Skeletal muscle satellite cell (primary cell): ENCODE measurements at regions not wholly inside any gene's neighbourhood (a gene's known extent, or its start where the extent isn't known, plus 50 kb on each side); places are given as distances from the start of the nearest gene placed in this dataset.

Source experiments
- H3K27me3 ChIP-seq: 2 replicates; pipeline ENCODE4 v1.7.0; 2013; ENCODE audit warnings: low read length; ENCODE audit not compliant: control insufficient read depth, insufficient read depth
- H3K36me3 ChIP-seq: 2 replicates; pipeline ENCODE4 v1.7.0; 2013; ENCODE audit warnings: mild to moderate bottlenecking, control low read depth, low read length; ENCODE audit not compliant: insufficient read depth
- H3K4me1 ChIP-seq: 2 replicates; pipeline ENCODE4 v1.7.0; 2013; ENCODE audit warnings: low read length; ENCODE audit not compliant: control insufficient read depth, insufficient read depth
- H3K4me2 ChIP-seq: 2 replicates; pipeline ENCODE4 v1.7.0; 2013; ENCODE audit warnings: mild to moderate bottlenecking, low read length
- H3K4me3 ChIP-seq: 2 replicates; pipeline ENCODE4 v1.7.0; 2013; ENCODE audit warnings: low read length
- H3K9ac ChIP-seq: 2 replicates; pipeline ENCODE4 v1.7.0; 2013; ENCODE audit warnings: mild to moderate bottlenecking, low read depth, low read length, moderate library complexity
- H3K9me3 ChIP-seq: replicated peaks from 2 replicates; pipeline ENCODE4 v1.7.0; 2013; ENCODE audit warnings: mild to moderate bottlenecking, control low read depth, low read length

- H3K4me2 ChIP-seq, result no peak overlapping the region
- H3K36me3 ChIP-seq, result no peaks in the 10 kb centered on the region
- no peaks in the 10 kb centered on the region for H3K9me3 ChIP-seq
- no peaks in the 10 kb centered on the region for H3K27me3 ChIP-seq
- H3K4me1 ChIP-seq, result no peaks in the 10 kb centered on the region
- no peak overlapping the region for H3K4me3 ChIP-seq
- no peak overlapping the region for H3K9ac ChIP-seq
Measured at GRCh38 chrX:121135488-121136207, 88.2 kb downstream of the GLUD2 start.

- no peak overlapping the region for H3K9ac ChIP-seq
- H3K4me3 ChIP-seq, result no peak overlapping the region
- H3K27me3 ChIP-seq, result no peaks in the 10 kb centered on the region
- H3K4me2 ChIP-seq, result no peak overlapping the region
- no peaks in the 10 kb centered on the region for H3K36me3 ChIP-seq
- peaks cover 3% of the 10 kb centered on the region for H3K4me1 ChIP-seq
- no peaks in the 10 kb centered on the region for H3K9me3 ChIP-seq
Measured at GRCh38 chrX:121146059-121146628, 98.7 kb downstream of the GLUD2 start.

GRCh38 chrX:121150217-121150616 lies 102.8 kb downstream of the GLUD2 start:
- peaks cover 3% of the 10 kb centered on the region for H3K4me1 ChIP-seq
- H3K9ac ChIP-seq, result no peak overlapping the region
- H3K36me3 ChIP-seq, result no peaks in the 10 kb centered on the region
- H3K4me3 ChIP-seq, result no peak overlapping the region
- no peak overlapping the region for H3K4me2 ChIP-seq
- H3K27me3 ChIP-seq, result no peaks in the 10 kb centered on the region
- no peaks in the 10 kb centered on the region for H3K9me3 ChIP-seq

- H3K36me3 ChIP-seq, result no peaks in the 10 kb centered on the region
- no peak overlapping the region for H3K4me3 ChIP-seq
- H3K27me3 ChIP-seq, result no peaks in the 10 kb centered on the region
- H3K9ac ChIP-seq, result no peak overlapping the region
- H3K4me1 ChIP-seq, result peaks cover 2% of the 10 kb centered on the region
- no peaks in the 10 kb centered on the region for H3K9me3 ChIP-seq
- no peak overlapping the region for H3K4me2 ChIP-seq
Measured at GRCh38 chrX:121151293-121151692, 103.9 kb downstream of the GLUD2 start.

GRCh38 chrX:121154858-121155404 lies 107.5 kb downstream of the GLUD2 start:
- Histone ChIP-seq H3K9me3 (no peaks in the 10 kb centered on the region), H3K4me2 (no peak overlapping the region), H3K9ac (no peak overlapping the region), H3K27me3 (no peaks in the 10 kb centered on the region), H3K4me1 (no peaks in the 10 kb centered on the region), H3K4me3 (no peak overlapping the region), H3K36me3 (no peaks in the 10 kb centered on the region)

DNA sequence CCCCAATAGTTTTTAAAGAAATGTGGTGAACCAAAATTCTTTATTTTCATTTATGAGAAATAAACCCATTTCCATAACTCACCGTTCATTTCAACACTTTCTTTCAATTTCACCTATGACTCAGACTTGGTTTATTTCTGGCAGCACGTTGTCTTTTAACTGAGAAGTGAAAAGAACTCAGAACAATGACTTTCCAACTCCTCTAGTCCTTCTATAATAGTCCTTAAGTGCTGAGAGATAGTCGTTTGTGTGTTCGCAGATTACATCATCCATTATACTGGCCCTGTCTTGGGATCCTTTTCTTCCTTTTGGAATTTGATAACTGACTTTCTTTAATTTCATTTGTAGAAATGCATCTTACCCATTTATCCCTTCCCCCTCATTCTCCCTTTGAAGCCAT lies 113.6 kb downstream of the GLUD2 start:
- Histone ChIP-seq H3K9me3 (no peaks in the 10 kb centered on the region), H3K4me2 (no peak overlapping the region), H3K27me3 (no peaks in the 10 kb centered on the region), H3K4me1 (peaks cover 5% of the 10 kb centered on the region), H3K4me3 (no peak overlapping the region), H3K36me3 (no peaks in the 10 kb centered on the region), H3K9ac (no peak overlapping the region)

DNA sequence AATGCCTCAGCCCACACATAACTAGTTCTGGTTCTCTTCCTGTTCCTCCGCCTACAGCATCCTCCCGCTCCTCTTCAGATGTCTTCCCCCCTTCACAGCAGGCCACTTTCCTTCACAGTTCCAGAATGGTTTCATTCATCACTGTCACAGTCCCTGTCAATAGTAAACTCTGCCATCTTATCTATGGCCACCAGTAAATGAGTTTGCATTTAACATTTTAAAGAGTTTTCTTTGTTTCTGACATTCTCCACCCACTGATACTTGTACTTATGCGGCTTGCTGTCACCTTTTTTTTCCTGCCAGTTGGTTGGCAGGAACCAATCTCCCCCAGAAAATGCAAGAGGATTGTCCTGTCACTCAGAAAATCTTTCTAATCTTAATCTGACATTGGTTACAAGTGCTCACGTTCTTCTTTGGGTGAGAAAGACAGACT lies 114.1 kb downstream of the GLUD2 start:
- Histone ChIP-seq H3K4me2 (no peak overlapping the region), H3K4me1 (peaks cover 9% of the 10 kb centered on the region), H3K27me3 (no peaks in the 10 kb centered on the region), H3K4me3 (no peak overlapping the region), H3K9ac (no peak overlapping the region), H3K36me3 (no peaks in the 10 kb centered on the region), H3K9me3 (no peaks in the 10 kb centered on the region)

DNA sequence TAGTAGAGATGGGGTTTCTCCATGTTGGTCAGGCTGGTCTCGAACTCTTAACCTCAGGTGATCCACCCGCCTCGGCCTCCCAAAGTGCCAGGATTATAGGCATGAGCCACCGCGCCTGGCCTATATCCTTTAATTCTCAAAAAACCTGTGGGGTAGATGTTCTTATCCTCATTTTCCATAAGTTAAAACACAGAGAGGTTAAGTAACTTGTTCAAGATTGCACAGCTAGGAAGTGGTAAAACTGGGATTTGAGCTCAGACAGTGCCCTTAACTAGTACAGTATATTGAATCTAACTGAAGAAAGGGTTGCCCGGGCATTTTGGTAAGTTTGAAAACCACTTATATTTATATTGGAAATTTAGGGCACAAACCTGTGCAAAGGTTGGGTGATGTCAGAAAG lies 116.0 kb downstream of the GLUD2 start:
- no peak overlapping the region for H3K4me3 ChIP-seq
- H3K9me3 ChIP-seq, result no peaks in the 10 kb centered on the region
- H3K4me1 ChIP-seq, result peaks cover 9% of the 10 kb centered on the region
- H3K36me3 ChIP-seq, result no peaks in the 10 kb centered on the region
- no peak overlapping the region for H3K4me2 ChIP-seq
- no peak overlapping the region for H3K9ac ChIP-seq
- no peaks in the 10 kb centered on the region for H3K27me3 ChIP-seq

- peaks cover 9% of the 10 kb centered on the region for H3K4me1 ChIP-seq
- no peak overlapping the region for H3K9ac ChIP-seq
- H3K36me3 ChIP-seq, result no peaks in the 10 kb centered on the region
- no peaks in the 10 kb centered on the region for H3K27me3 ChIP-seq
- no peak overlapping the region for H3K4me2 ChIP-seq
- H3K9me3 ChIP-seq, result no peaks in the 10 kb centered on the region
- H3K4me3 ChIP-seq, result no peak overlapping the region
Measured at GRCh38 chrX:121165930-121166359, 118.5 kb downstream of the GLUD2 start.

- Histone ChIP-seq H3K36me3 (no peaks in the 10 kb centered on the region), H3K4me3 (no peak overlapping the region), H3K27me3 (no peaks in the 10 kb centered on the region), H3K4me1 (peaks cover 7% of the 10 kb centered on the region), H3K9ac (no peak overlapping the region), H3K4me2 (no peak overlapping the region), H3K9me3 (no peaks in the 10 kb centered on the region)
Measured at GRCh38 chrX:121169099-121170035, 122.0 kb downstream of the GLUD2 start.

- Histone ChIP-seq H3K36me3 (no peaks in the 10 kb centered on the region), H3K4me2 (no peak overlapping the region), H3K9me3 (no peaks in the 10 kb centered on the region), H3K4me1 (no peaks in the 10 kb centered on the region), H3K27me3 (no peaks in the 10 kb centered on the region), H3K9ac (no peak overlapping the region), H3K4me3 (no peak overlapping the region)
Measured at GRCh38 chrX:121172703-121173102, 125.3 kb downstream of the GLUD2 start.
